ENCODE measurements at regions not wholly inside any gene's neighbourhood (a gene's known extent, or its start where the extent isn't known, plus 50 kb on each side); places are given as distances from the start of the nearest gene placed in this dataset.

GRCh38 chr5:8934455-8934854 is 611.4 kb downstream of the SEMA5A start:
- no peak for TF ChIP-seq POLR2AphosphoS5 (IDR thresholded peaks at IDR 0.05)
- TF ChIP-seq CTCF (IDR thresholded peaks at IDR 0.05): no peak
- TF ChIP-seq POLR2A (IDR thresholded peaks at IDR 0.05): no peak
